SKM-1 (cell line): ENCODE measurements at regions not wholly inside any gene's neighbourhood (a gene's known extent, or its start where the extent isn't known, plus 50 kb on each side); places are given as distances from the start of the nearest gene placed in this dataset.
"Not testable (repeated sequence)": the region's sequence is repeated elsewhere in the genome, so short reads cannot be mapped to it uniquely, and the experiment has no call there.

Experiments used
- DNase-seq: peaks from one replicate; lab custom pipeline; 2025; ENCODE audit not compliant: unreplicated experiment; lab: John Stamatoyannopoulos, UW

GRCh38 chr17:21550031-21550430, 142.3 kb upstream of the KCNJ18 start:
- not testable (repeated sequence) for DNase-seq

- peak; percentile 38 for DNase-seq
Measured at GRCh38 chr17:21551081-21551881, 141.0 kb upstream of the KCNJ18 start.

GRCh38 chr17:21558921-21559320, 133.4 kb upstream of the KCNJ18 start:
- not testable (repeated sequence) for DNase-seq

- DNase-seq, result no peak
Measured at GRCh38 chr17:21564262-21564661, 128.1 kb upstream of the KCNJ18 start.

- DNase-seq, result not testable (repeated sequence)
Measured at GRCh38 chr17:21564757-21565156, 127.6 kb upstream of the KCNJ18 start.

GRCh38 chr17:21570427-21570826, 121.9 kb upstream of the KCNJ18 start:
- DNase-seq, result not testable (repeated sequence)

GRCh38 chr17:21572148-21572547, 120.2 kb upstream of the KCNJ18 start:
- not testable (repeated sequence) for DNase-seq

- DNase-seq, result not testable (repeated sequence)
Measured at GRCh38 chr17:21573271-21573960, 118.9 kb upstream of the KCNJ18 start.

GRCh38 chr17:21573961-21574610, 118.2 kb upstream of the KCNJ18 start:
- no peak for DNase-seq

- not testable (repeated sequence) for DNase-seq
Measured at GRCh38 chr17:21574611-21575255, 117.6 kb upstream of the KCNJ18 start.

- not testable (repeated sequence) for DNase-seq
Measured at GRCh38 chr17:21578783-21579182, 113.5 kb upstream of the KCNJ18 start.

GRCh38 chr17:21592774-21593173, 99.5 kb upstream of the KCNJ18 start:
- no peak for DNase-seq

- DNase-seq, result not testable (repeated sequence)
Measured at GRCh38 chr17:21593452-21594105, 98.7 kb upstream of the KCNJ18 start.

- DNase-seq, result no peak
Measured at GRCh38 chr17:21595086-21595485, 97.2 kb upstream of the KCNJ18 start.

- no peak for DNase-seq
Measured at GRCh38 chr17:21602176-21602575, 90.1 kb upstream of the KCNJ18 start.

GRCh38 chr17:21603292-21603691, 89.0 kb upstream of the KCNJ18 start:
- not testable (repeated sequence) for DNase-seq

GRCh38 chr17:21611443-21611842, 80.9 kb upstream of the KCNJ18 start:
- DNase-seq, result not testable (repeated sequence)

GRCh38 chr17:21612123-21613070, 79.9 kb upstream of the KCNJ18 start:
- DNase-seq, result not testable (repeated sequence)

- no peak for DNase-seq
Measured at GRCh38 chr17:21613071-21613429, 79.3 kb upstream of the KCNJ18 start.

GRCh38 chr17:21626987-21627386, 65.3 kb upstream of the KCNJ18 start:
- not testable (repeated sequence) for DNase-seq
